Right lobe of liver (tissue), 4 donors: ENCODE measurements at regions not wholly inside any gene's neighbourhood (a gene's known extent, or its start where the extent isn't known, plus 50 kb on each side); places are given as distances from the start of the nearest gene placed in this dataset.

ENCODE experiments used
- POLR2A ChIP-seq: fragments of 450-650 bp; IDR thresholded peaks from one replicate; pipeline ENCODE4 v1.6.1; 2017; ENCODE audit warnings: antibody characterized with exemption, mild to moderate bottlenecking
- TF ChIP-seq, protein P1 (sequence below), 4 donors: fragments of 200-600 bp in 3 of 4; fragments of 450-650 bp in 1 of 4; IDR thresholded peaks; one replicate each; pipeline versions ENCODE4 v1.5.1 to v1.8.0; 2016 to 2022; ENCODE audit warnings: antibody characterized with exemption in 4 of 4, mild to moderate bottlenecking in 2 of 4
- donor health status: DM: no; HTN: no; CAD: no.
- donor health status: DM: no; HTN: no; CAD: no.
- donor health status: DM: no; HTN: yes; CAD: no.

- TF ChIP-seq, protein P1, sequence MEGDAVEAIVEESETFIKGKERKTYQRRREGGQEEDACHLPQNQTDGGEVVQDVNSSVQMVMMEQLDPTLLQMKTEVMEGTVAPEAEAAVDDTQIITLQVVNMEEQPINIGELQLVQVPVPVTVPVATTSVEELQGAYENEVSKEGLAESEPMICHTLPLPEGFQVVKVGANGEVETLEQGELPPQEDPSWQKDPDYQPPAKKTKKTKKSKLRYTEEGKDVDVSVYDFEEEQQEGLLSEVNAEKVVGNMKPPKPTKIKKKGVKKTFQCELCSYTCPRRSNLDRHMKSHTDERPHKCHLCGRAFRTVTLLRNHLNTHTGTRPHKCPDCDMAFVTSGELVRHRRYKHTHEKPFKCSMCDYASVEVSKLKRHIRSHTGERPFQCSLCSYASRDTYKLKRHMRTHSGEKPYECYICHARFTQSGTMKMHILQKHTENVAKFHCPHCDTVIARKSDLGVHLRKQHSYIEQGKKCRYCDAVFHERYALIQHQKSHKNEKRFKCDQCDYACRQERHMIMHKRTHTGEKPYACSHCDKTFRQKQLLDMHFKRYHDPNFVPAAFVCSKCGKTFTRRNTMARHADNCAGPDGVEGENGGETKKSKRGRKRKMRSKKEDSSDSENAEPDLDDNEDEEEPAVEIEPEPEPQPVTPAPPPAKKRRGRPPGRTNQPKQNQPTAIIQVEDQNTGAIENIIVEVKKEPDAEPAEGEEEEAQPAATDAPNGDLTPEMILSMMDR (IDR thresholded peaks at IDR 0.05): no peak
- no peak for TF ChIP-seq POLR2A
Observed at GRCh38 chr17:72199256-72199655, 78.4 kb downstream of the SOX9 start.
